SU-DHL-6 (cell line): ENCODE measurements at regions not wholly inside any gene's neighbourhood (a gene's known extent, or its start where the extent isn't known, plus 50 kb on each side); places are given as distances from the start of the nearest gene placed in this dataset.

Experiments used
- H2AFZ ChIP-seq: fragments of 200-600 bp; sonication (generic); 2 replicates; pipeline ENCODE4 v1.6.1; 2014; ENCODE audit warnings: low read depth, mild to moderate bottlenecking, moderate library complexity, mixed read lengths, antibody characterized with exemption, low read length; ENCODE audit not compliant: severe bottlenecking
- H3F3A ChIP-seq: fragments of 200-600 bp; shearing (Covaris generic); 2 replicates; pipeline ENCODE4 v1.6.0; 2016; ENCODE audit warnings: antibody characterized with exemption, mild to moderate bottlenecking; ENCODE audit not compliant: insufficient read depth
- H3K27ac ChIP-seq: fragments of 200-600 bp; sonication (generic); 2 replicates; pipeline ENCODE4 v1.5.1; 2016; ENCODE audit warnings: low read depth, mild to moderate bottlenecking, low read length, moderate library complexity, mixed read lengths
- H3K27me3 ChIP-seq: fragments of 200-600 bp; sonication (generic), shearing (Covaris generic); 2 replicates; pipeline ENCODE4 v1.6.0; 2014; ENCODE audit warnings: mild to moderate bottlenecking, low read length
- H3K36me3 ChIP-seq: fragments of 200-600 bp; sonication (generic); 2 replicates; pipeline ENCODE4 v1.6.1; 2014; ENCODE audit warnings: mild to moderate bottlenecking, low read length, mixed read lengths
- H3K4me2 ChIP-seq: fragments of 300-600, 200-600 bp; shearing (Covaris generic), sonication (generic); 2 replicates; pipeline ENCODE4 v1.6.0; 2014; ENCODE audit warnings: low read length, low read depth, mild to moderate bottlenecking; ENCODE audit not compliant: poor library complexity, severe bottlenecking
- H3K4me3 ChIP-seq: fragments of 200-600 bp; sonication (generic); 2 replicates; pipeline ENCODE4 v1.5.1; 2014; ENCODE audit warnings: antibody characterized with exemption, low read length, mild to moderate bottlenecking, mixed read lengths; ENCODE audit not compliant: insufficient read depth, poor library complexity, severe bottlenecking
- H3K79me2 ChIP-seq: fragments of 200-600 bp; sonication (generic); 2 replicates; pipeline ENCODE4 v1.6.1; 2014; ENCODE audit warnings: mild to moderate bottlenecking, low read length, moderate library complexity; ENCODE audit not compliant: insufficient read depth
- H3K9ac ChIP-seq: fragments of 200-600 bp; sonication (generic); 2 replicates; pipeline ENCODE4 v1.7.0; 2014; ENCODE audit warnings: mild to moderate bottlenecking, low read length
- H3K9me2 ChIP-seq: fragments of 200-600 bp; sonication (generic); replicated peaks from 2 replicates; pipeline ENCODE4 v1.6.1; 2014; ENCODE audit warnings: low read length; ENCODE audit not compliant: insufficient read depth
- H3K9me3 ChIP-seq: fragments of 200-600 bp; sonication (generic); 2 replicates; pipeline ENCODE4 v1.6.1; 2014; ENCODE audit warnings: low read length, mixed read lengths; ENCODE audit not compliant: insufficient read depth
- H4K20me1 ChIP-seq: fragments of 200-600 bp; sonication (generic); 2 replicates; pipeline ENCODE4 v1.6.1; 2014; ENCODE audit warnings: low read depth, mild to moderate bottlenecking, antibody characterized with exemption, low read length, moderate library complexity, mixed read lengths
- CTCF ChIP-seq: fragments of 200-600 bp; sonication (generic); IDR thresholded peaks from one replicate; pipeline ENCODE4 v1.5.1; 2017; ENCODE audit warnings: antibody characterized with exemption, mild to moderate bottlenecking, low read length, moderate library complexity; ENCODE audit not compliant: insufficient read depth, poor library complexity, severe bottlenecking
- EZH2phosphoT487 ChIP-seq: fragments of 200-600 bp; sonication (generic), shearing (Covaris generic); conservative IDR thresholded peaks from 2 replicates; pipeline ENCODE4 v1.6.1; 2018; ENCODE audit warnings: mild to moderate bottlenecking, antibody characterized with exemption, low read length, moderate library complexity, mixed read lengths

- Histone ChIP-seq H3K36me3 (no peaks in the 10 kb centered on the region), H3K4me3 (no peak overlapping the region), H3K27me3 (no peaks in the 10 kb centered on the region), H3K9me3 (no peaks in the 10 kb centered on the region), H2AFZ (no peak overlapping the region), H3K79me2 (no peaks in the 10 kb centered on the region), H4K20me1 (no peaks in the 10 kb centered on the region), H3F3A (no peaks in the 10 kb centered on the region), H3K4me2 (no peak overlapping the region), H3K9me2 (no peaks in the 10 kb centered on the region), H3K27ac (no peak overlapping the region), H3K9ac (no peak overlapping the region)
- no peak for TF ChIP-seq EZH2phosphoT487
- no peak for TF ChIP-seq CTCF
These were observed 146.0 kb upstream of the SYT13 start for GRCh38 chr11:45432100-45432499.

- H3K27me3 ChIP-seq: no peaks in the 10 kb centered on the region
- H3K9me3 ChIP-seq: no peaks in the 10 kb centered on the region
- H3K79me2 ChIP-seq: no peaks in the 10 kb centered on the region
- no peaks in the 10 kb centered on the region for H3F3A ChIP-seq
- no peak overlapping the region for H3K4me3 ChIP-seq
- TF ChIP-seq CTCF (no peak), EZH2phosphoT487 (no peak)
- no peak overlapping the region for H3K9ac ChIP-seq
- no peak overlapping the region for H3K4me2 ChIP-seq
- H2AFZ ChIP-seq: no peak overlapping the region
- no peaks in the 10 kb centered on the region for H3K36me3 ChIP-seq
- no peaks in the 10 kb centered on the region for H4K20me1 ChIP-seq
- H3K9me2 ChIP-seq: no peaks in the 10 kb centered on the region
- H3K27ac ChIP-seq: no peak overlapping the region
These were observed 145.2 kb upstream of the SYT13 start for GRCh38 chr11:45431046-45432018.

- H3K4me3 ChIP-seq: no peak overlapping the region
- no peaks in the 10 kb centered on the region for H3F3A ChIP-seq
- H3K9me3 ChIP-seq: no peaks in the 10 kb centered on the region
- no peak overlapping the region for H3K9ac ChIP-seq
- H2AFZ ChIP-seq: no peak overlapping the region
- no peaks in the 10 kb centered on the region for H3K36me3 ChIP-seq
- no peaks in the 10 kb centered on the region for H3K79me2 ChIP-seq
- H3K9me2 ChIP-seq: no peaks in the 10 kb centered on the region
- TF ChIP-seq EZH2phosphoT487 (no peak), CTCF (no peak)
- no peak overlapping the region for H3K27ac ChIP-seq
- no peaks in the 10 kb centered on the region for H4K20me1 ChIP-seq
- H3K27me3 ChIP-seq: no peaks in the 10 kb centered on the region
- no peak overlapping the region for H3K4me2 ChIP-seq
These were observed 144.2 kb upstream of the SYT13 start for GRCh38 chr11:45430361-45430760.
